Spinal cord (tissue), 9 donors: ENCODE measurements at regions not wholly inside any gene's neighbourhood (a gene's known extent, or its start where the extent isn't known, plus 50 kb on each side); places are given as distances from the start of the nearest gene placed in this dataset.
A peak's percentile ranks its signal among the peaks of the same experiment; 100 is the strongest.

Experiments
- DNase-seq, 6 donors: peaks; one replicate each; pipeline versions ENCODE4 v3.0.0 to v3.0.0-alpha.2; 2013 to 2015; ENCODE audit warnings: low spot score in 6 of 6, low read depth in 4 of 6
- H3K27ac ChIP-seq: one replicate; pipeline ENCODE4 v1.5.1; 2013; ENCODE audit warnings: low read depth, low read length, control low read depth
- H3K27me3 ChIP-seq: one replicate; pipeline ENCODE4 v1.6.1; 2013; ENCODE audit warnings: low read length; ENCODE audit not compliant: control insufficient read depth, insufficient read depth
- H3K36me3 ChIP-seq: one replicate; pipeline ENCODE4 v1.6.1; 2013; ENCODE audit warnings: low read length; ENCODE audit not compliant: control insufficient read depth, insufficient read depth
- H3K4me1 ChIP-seq: one replicate; pipeline ENCODE4 v1.6.1; 2013; ENCODE audit warnings: low read length; ENCODE audit not compliant: control insufficient read depth, insufficient read depth
- H3K4me3 ChIP-seq: one replicate; pipeline ENCODE4 v1.5.1; 2013; ENCODE audit warnings: low read depth, low read length, control low read depth
- H3K9me3 ChIP-seq: one replicate; pipeline ENCODE4 v1.6.1; 2013; ENCODE audit warnings: low read length; ENCODE audit not compliant: control insufficient read depth, insufficient read depth
- WGBS: methylation state at CpG from one replicate; pipeline ENCODE4 v1.1.5; 2013; ENCODE audit warnings: missing lambda C conversion rate; ENCODE audit not compliant: insufficient coverage; 5-methylcytosine and 5-hydroxymethylcytosine counted together
- donor health status: healthy.

- 25% methylated on average over 2 of the region's 7 CpGs for WGBS
- Histone ChIP-seq H3K36me3 (no peaks in the 10 kb centered on the region), H3K4me1 (peaks cover 9% of the 10 kb centered on the region), H3K27ac (no peak overlapping the region), H3K27me3 (peaks cover 2% of the 10 kb centered on the region), H3K4me3 (no peak overlapping the region), H3K9me3 (no peaks in the 10 kb centered on the region)
- DNase-seq = peak; percentile 13 to 84 (median 34)
These were observed 97.4 kb downstream of the SYF2 start for GRCh38 chr1:25134801-25135461.

DNA sequence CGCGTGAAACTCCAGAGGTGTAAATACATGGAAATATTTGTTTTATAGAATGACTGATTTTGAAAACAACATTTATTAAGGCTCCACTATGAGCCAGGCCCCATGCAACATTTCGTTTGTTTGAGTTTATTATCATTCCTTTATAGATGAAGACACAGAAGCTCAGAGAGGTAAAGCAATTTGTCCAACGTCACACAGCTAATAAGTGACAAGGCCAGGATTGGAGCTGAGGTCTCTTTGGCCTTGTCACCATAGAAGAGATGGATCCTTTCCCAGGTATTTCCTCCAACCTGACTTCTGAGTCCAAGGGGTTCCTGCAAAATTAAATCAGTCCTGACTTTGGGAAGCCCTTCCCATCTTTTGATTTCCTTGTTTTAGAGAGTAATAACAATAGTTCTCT lies 98.0 kb downstream of the SYF2 start:
- Histone ChIP-seq H3K4me1 (peaks cover 10% of the 10 kb centered on the region), H3K36me3 (no peaks in the 10 kb centered on the region), H3K4me3 (no peak overlapping the region), H3K27ac (no peak overlapping the region), H3K9me3 (no peaks in the 10 kb centered on the region), H3K27me3 (peaks cover 2% of the 10 kb centered on the region)
- no CpG with 5 or more reads among the region's 4 CpGs for WGBS
- DNase-seq = no peak

- no peaks in the 10 kb centered on the region for H3K36me3 ChIP-seq
- WGBS = 87% methylated on average over 3 of the region's 4 CpGs
- no peak overlapping the region for H3K27ac ChIP-seq
- H3K4me1 ChIP-seq = peaks cover 13% of the 10 kb centered on the region
- H3K27me3 ChIP-seq = no peaks in the 10 kb centered on the region
- no peaks in the 10 kb centered on the region for H3K9me3 ChIP-seq
- no peak overlapping the region for H3K4me3 ChIP-seq
- no peak for DNase-seq
These were observed 100.5 kb downstream of the SYF2 start for GRCh38 chr1:25131794-25132193.

DNA sequence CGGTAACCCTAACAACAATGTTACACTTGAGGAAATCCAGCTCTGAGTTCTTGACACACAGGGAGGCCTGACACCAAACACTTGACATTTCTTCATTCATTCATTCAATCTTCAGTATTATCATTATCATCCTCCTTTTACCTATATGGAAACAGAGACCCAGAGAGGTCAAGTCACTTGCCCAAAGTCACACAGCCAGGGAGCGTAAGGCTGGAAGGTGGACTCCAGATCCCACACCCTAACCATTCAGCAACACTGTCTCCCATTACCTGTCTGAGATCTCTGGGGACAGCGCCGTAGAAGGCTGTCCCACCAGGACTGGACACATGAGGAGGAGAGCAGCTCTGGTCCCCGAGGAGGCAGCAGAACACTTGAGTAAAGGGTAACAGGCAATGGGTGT lies 101.4 kb downstream of the SYF2 start:
- no peak for DNase-seq
- peaks cover 12% of the 10 kb centered on the region for H3K4me1 ChIP-seq
- H3K4me3 ChIP-seq = no peak overlapping the region
- H3K36me3 ChIP-seq = no peaks in the 10 kb centered on the region
- no peaks in the 10 kb centered on the region for H3K27me3 ChIP-seq
- H3K9me3 ChIP-seq = no peaks in the 10 kb centered on the region
- no peak overlapping the region for H3K27ac ChIP-seq
- WGBS = 90% methylated on average over 2 of the region's 5 CpGs

- 68% methylated on average over 9 of the region's 12 CpGs for WGBS
- no peaks in the 10 kb centered on the region for H3K36me3 ChIP-seq
- no peak overlapping the region for H3K4me3 ChIP-seq
- no peak overlapping the region for H3K27ac ChIP-seq
- H3K9me3 ChIP-seq = no peaks in the 10 kb centered on the region
- peaks cover 4% of the 10 kb centered on the region for H3K4me1 ChIP-seq
- H3K27me3 ChIP-seq = no peaks in the 10 kb centered on the region
- DNase-seq = peak in 1 of 6 donors; percentile 5
These were observed 102.9 kb downstream of the SYF2 start for GRCh38 chr1:25129380-25129779.

- peaks cover 4% of the 10 kb centered on the region for H3K4me1 ChIP-seq
- H3K9me3 ChIP-seq = no peaks in the 10 kb centered on the region
- WGBS = 54% methylated on average over 3 of the region's 6 CpGs
- no peak overlapping the region for H3K4me3 ChIP-seq
- H3K36me3 ChIP-seq = no peaks in the 10 kb centered on the region
- DNase-seq = no peak
- H3K27ac ChIP-seq = no peak overlapping the region
- no peaks in the 10 kb centered on the region for H3K27me3 ChIP-seq
These were observed 104.1 kb downstream of the SYF2 start for GRCh38 chr1:25128121-25128621.

DNA sequence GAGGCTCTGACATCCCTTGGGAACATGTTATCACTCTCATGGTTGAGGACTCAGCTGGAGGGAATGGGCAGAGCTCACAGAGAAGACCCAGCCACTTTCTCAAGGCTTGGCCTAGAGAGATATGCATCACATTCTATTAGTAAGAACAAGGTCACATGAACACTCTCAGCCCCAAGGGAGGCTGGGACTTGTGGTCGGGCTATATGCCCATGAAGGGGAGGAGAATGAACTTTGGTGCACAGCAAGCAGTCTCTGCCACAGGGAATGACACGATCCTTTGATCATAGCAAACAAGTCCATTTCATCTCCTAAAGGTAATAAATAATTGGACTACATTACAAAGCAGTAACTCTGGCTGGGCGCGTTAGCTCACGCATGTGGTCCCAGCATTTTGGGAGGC lies 105.7 kb downstream of the SYF2 start:
- H3K27me3 ChIP-seq = no peaks in the 10 kb centered on the region
- no peak overlapping the region for H3K4me3 ChIP-seq
- no peaks in the 10 kb centered on the region for H3K9me3 ChIP-seq
- no peak overlapping the region for H3K27ac ChIP-seq
- DNase-seq = no peak
- no peaks in the 10 kb centered on the region for H3K36me3 ChIP-seq
- WGBS = 90% methylated on average over 2 of the region's 5 CpGs
- H3K4me1 ChIP-seq = peaks cover 4% of the 10 kb centered on the region

GRCh38 chr1:25123551-25123950 lies 108.8 kb downstream of the SYF2 start:
- Histone ChIP-seq H3K27ac (no peak overlapping the region), H3K4me3 (no peak overlapping the region), H3K27me3 (no peaks in the 10 kb centered on the region), H3K36me3 (no peaks in the 10 kb centered on the region), H3K9me3 (no peaks in the 10 kb centered on the region), H3K4me1 (no peaks in the 10 kb centered on the region)
- no CpG with 5 or more reads among the region's 3 CpGs for WGBS
- no peak for DNase-seq

DNA sequence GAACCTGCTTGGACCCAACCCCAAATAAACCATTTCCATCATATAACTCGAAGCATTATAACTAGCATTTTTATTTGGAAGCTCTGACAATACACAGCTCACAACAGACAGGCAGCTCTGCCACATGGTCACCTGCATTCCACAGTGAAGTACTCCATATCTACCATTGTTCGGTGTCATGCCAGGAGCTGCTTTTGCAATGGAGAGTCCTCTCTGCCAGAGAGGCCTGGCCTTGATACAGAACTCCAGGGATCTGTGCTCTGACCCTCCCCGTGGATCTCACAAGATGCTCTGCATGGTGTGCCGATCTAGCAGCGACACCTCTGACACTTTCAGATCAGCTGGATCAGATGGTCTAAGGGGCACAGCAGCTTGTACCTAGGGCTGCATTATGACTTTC lies 109.6 kb downstream of the SYF2 start:
- 81% methylated on average over 5 of the region's 5 CpGs for WGBS

DNA sequence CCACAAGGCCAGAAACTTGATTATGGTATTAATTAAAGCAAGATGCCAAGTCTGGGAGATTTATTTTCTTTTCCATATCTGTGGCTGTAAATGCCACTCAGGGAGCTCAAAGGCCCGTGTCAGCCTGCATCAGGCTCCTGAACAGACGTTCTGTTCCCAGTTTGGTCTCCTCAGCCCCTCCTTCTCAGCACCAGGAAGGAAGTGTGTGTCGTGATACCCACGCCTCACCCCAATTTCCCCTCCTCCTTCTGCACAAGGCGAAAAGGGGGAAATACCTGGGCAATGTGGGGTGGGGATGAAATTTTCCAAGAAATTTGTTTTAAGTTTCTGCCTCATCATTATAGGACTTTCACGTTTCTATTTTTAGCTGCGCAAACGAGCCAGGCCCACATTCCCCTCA lies 112.0 kb downstream of the SYF2 start:
- DNase-seq = no peak
- no peak overlapping the region for H3K4me3 ChIP-seq
- H3K4me1 ChIP-seq = no peaks in the 10 kb centered on the region
- H3K9me3 ChIP-seq = no peaks in the 10 kb centered on the region
- no peak overlapping the region for H3K27ac ChIP-seq
- WGBS = 43% methylated on average over 3 of the region's 8 CpGs
- H3K27me3 ChIP-seq = no peaks in the 10 kb centered on the region
- no peaks in the 10 kb centered on the region for H3K36me3 ChIP-seq

More for the DNA sequence above, 109.6 kb downstream of the SYF2 start:
- H3K27me3 ChIP-seq = no peaks in the 10 kb centered on the region
- no peaks in the 10 kb centered on the region for H3K4me1 ChIP-seq
- H3K27ac ChIP-seq = no peak overlapping the region
- no peaks in the 10 kb centered on the region for H3K36me3 ChIP-seq
- no peak overlapping the region for H3K4me3 ChIP-seq
- DNase-seq = no peak
- H3K9me3 ChIP-seq = no peaks in the 10 kb centered on the region
